Fibroblast of the conjunctiva (primary cell): ENCODE measurements at regions not wholly inside any gene's neighbourhood (a gene's known extent, or its start where the extent isn't known, plus 50 kb on each side); places are given as distances from the start of the nearest gene placed in this dataset.

Experiments used
- DNase-seq: peaks from one replicate; pipeline ENCODE4 v3.0.0-alpha.2; 2010; ENCODE audit warnings: low read depth

GRCh38 chr2:146665800-146666199 is 1179.0 kb upstream of the ACVR2A start:
- no peak for DNase-seq

- DNase-seq: peak; percentile 32
Observed at GRCh38 chr2:146661473-146662096, 1183.2 kb upstream of the ACVR2A start.

- no peak for DNase-seq
Observed at GRCh38 chr2:146659976-146660375, 1184.9 kb upstream of the ACVR2A start.

- DNase-seq: no peak
Observed at GRCh38 chr2:146652311-146652710, 1192.5 kb upstream of the ACVR2A start.

GRCh38 chr2:146651361-146651760 is 1193.5 kb upstream of the ACVR2A start:
- no peak for DNase-seq

GRCh38 chr2:146642066-146642465 is 1202.8 kb upstream of the ACVR2A start:
- DNase-seq: no peak

- DNase-seq: peak; percentile 2
Observed at GRCh38 chr2:146634230-146635097, 1210.4 kb upstream of the ACVR2A start.

- DNase-seq: no peak
Observed at GRCh38 chr2:146633159-146633558, 1211.7 kb upstream of the ACVR2A start.

GRCh38 chr2:146632707-146633106 is 1212.1 kb upstream of the ACVR2A start:
- DNase-seq: no peak

GRCh38 chr2:146624430-146625160 is 1220.2 kb upstream of the ACVR2A start:
- no peak for DNase-seq

GRCh38 chr2:146623771-146624170 is 1221.1 kb upstream of the ACVR2A start:
- DNase-seq: peak; percentile 29

- no peak for DNase-seq
Observed at GRCh38 chr2:146621656-146622055, 1223.2 kb upstream of the ACVR2A start.

GRCh38 chr2:146615778-146616177 is 1229.1 kb upstream of the ACVR2A start:
- DNase-seq: no peak

GRCh38 chr2:146608490-146608889 is 1236.3 kb upstream of the ACVR2A start:
- no peak for DNase-seq

- no peak for DNase-seq
Observed at GRCh38 chr2:146604521-146604920, 1240.3 kb upstream of the ACVR2A start.

- no peak for DNase-seq
Observed at GRCh38 chr2:146602856-146603255, 1242.0 kb upstream of the ACVR2A start.

GRCh38 chr2:146602383-146602782 is 1242.4 kb upstream of the ACVR2A start:
- DNase-seq: peak; percentile 4

GRCh38 chr2:146598791-146599190 is 1246.0 kb upstream of the ACVR2A start:
- no peak for DNase-seq

- no peak for DNase-seq
Observed at GRCh38 chr2:146597291-146597690, 1247.5 kb upstream of the ACVR2A start.

GRCh38 chr2:146591908-146592307 is 1252.9 kb upstream of the ACVR2A start:
- no peak for DNase-seq

- DNase-seq: no peak
Observed at GRCh38 chr2:146587291-146587713, 1257.5 kb upstream of the ACVR2A start.

- no peak for DNase-seq
Observed at GRCh38 chr2:146584316-146584715, 1260.5 kb upstream of the ACVR2A start.
